ENCODE measurements at regions not wholly inside any gene's neighbourhood (a gene's known extent, or its start where the extent isn't known, plus 50 kb on each side); places are given as distances from the start of the nearest gene placed in this dataset.

DNA sequence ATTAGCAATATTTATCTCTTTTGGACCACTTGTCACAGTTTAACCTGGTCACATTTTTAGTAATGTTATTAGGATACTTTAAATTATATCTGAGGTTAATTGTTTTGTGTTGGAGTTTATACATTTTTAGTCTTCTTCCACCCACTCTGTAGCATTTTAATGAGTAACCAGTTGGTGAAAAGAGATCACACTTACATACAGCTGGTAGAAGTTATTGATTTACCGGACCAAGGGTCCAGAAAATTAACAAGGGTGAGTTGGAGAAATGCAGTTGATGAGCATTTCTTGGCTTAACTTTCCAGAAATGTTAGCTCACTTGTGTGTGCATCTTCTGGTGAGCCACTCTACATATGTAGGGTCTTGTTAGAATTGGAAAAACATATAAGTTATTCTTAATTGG is 219.6 kb downstream of the GRXCR1 start:
- TF ChIP-seq, protein P1, sequence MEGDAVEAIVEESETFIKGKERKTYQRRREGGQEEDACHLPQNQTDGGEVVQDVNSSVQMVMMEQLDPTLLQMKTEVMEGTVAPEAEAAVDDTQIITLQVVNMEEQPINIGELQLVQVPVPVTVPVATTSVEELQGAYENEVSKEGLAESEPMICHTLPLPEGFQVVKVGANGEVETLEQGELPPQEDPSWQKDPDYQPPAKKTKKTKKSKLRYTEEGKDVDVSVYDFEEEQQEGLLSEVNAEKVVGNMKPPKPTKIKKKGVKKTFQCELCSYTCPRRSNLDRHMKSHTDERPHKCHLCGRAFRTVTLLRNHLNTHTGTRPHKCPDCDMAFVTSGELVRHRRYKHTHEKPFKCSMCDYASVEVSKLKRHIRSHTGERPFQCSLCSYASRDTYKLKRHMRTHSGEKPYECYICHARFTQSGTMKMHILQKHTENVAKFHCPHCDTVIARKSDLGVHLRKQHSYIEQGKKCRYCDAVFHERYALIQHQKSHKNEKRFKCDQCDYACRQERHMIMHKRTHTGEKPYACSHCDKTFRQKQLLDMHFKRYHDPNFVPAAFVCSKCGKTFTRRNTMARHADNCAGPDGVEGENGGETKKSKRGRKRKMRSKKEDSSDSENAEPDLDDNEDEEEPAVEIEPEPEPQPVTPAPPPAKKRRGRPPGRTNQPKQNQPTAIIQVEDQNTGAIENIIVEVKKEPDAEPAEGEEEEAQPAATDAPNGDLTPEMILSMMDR (IDR thresholded peaks at IDR 0.05): no peak
- TF ChIP-seq POLR2A (IDR thresholded peaks at IDR 0.05): no peak
